IMR-90 (cell line): ENCODE measurements at regions not wholly inside any gene's neighbourhood (a gene's known extent, or its start where the extent isn't known, plus 50 kb on each side); places are given as distances from the start of the nearest gene placed in this dataset.

Experiments used
- ATAC-seq: fragments of 200-7000 bp; cut with Tn5 transposase; 2 replicates; pipeline ENCODE4 v1.9.1; 2020; ENCODE audit warnings: low read depth, mild to moderate bottlenecking, moderate library complexity
- BruUV-seq: library from RNA; stranded (reverse); fragments of 400-500 nt; replicated peaks from 2 replicates; lab custom pipeline; 2021; lab: Mats Ljungman, UMichigan
- CTCF ChIA-PET: fragments of 300-600 bp; formaldehyde crosslinking; extraction: SDS; loops from one replicate; lab custom pipeline; 2021; ENCODE audit warnings: antibody characterized with exemption; lab: Yijun Ruan, JAX
- POLR2A ChIA-PET: fragments of 300-600 bp; sonication (Branson Sonifier 250); formaldehyde crosslinking; loops from one replicate; lab custom pipeline; 2022; ENCODE audit warnings: antibody characterized with exemption; ENCODE audit not compliant: unreplicated experiment; lab: Charles Lee
- DNase-seq: peaks from one replicate; pipeline ENCODE4 v3.0.0; 2013
- H2AFZ ChIP-seq: replicated peaks from 2 replicates; pipeline ENCODE3; 2013; ENCODE audit warnings: low read length, mild to moderate bottlenecking; ENCODE audit not compliant: poor library complexity
- H2AK5ac ChIP-seq: 2 replicates; pipeline ENCODE4 v1.6.1; 2013; ENCODE audit warnings: low read depth, low read length, inconsistent platforms
- H2AK9ac ChIP-seq: replicated peaks from 2 replicates; pipeline ENCODE3; 2013; ENCODE audit warnings: mild to moderate bottlenecking, low read depth, low read length, moderate library complexity; ENCODE audit not compliant: poor library complexity
- H2BK120ac ChIP-seq: 2 replicates; pipeline ENCODE4 v1.6.1; 2013; ENCODE audit warnings: low read depth, low read length, inconsistent platforms
- H2BK15ac ChIP-seq: 3 replicates; pipeline ENCODE4 v1.6.1; 2013; ENCODE audit warnings: low read depth, low read length, inconsistent platforms
- H2BK20ac ChIP-seq: 2 replicates; pipeline ENCODE4 v1.6.1; 2013; ENCODE audit warnings: low read depth, mild to moderate bottlenecking, inconsistent platforms, low read length, moderate library complexity
- H2BK5ac ChIP-seq: 2 replicates; pipeline ENCODE4 v1.6.1; 2013; ENCODE audit warnings: mild to moderate bottlenecking, low read depth, low read length, inconsistent platforms; ENCODE audit not compliant: poor library complexity, severe bottlenecking
- H3K14ac ChIP-seq: replicated peaks from 2 replicates; pipeline ENCODE4 v1.6.1; 2013; ENCODE audit warnings: low read depth, low read length, inconsistent platforms
- H3K18ac ChIP-seq: 2 replicates; pipeline ENCODE4 v1.6.1; 2013; ENCODE audit warnings: low read depth, low read length, control low read depth
- H3K23ac ChIP-seq: 2 replicates; pipeline ENCODE4 v1.6.1; 2013; ENCODE audit warnings: low read depth, low read length, inconsistent platforms
- H3K27ac ChIP-seq: 2 replicates; pipeline ENCODE4 v1.5.1; 2013; ENCODE audit warnings: mild to moderate bottlenecking, control low read depth, low read length; ENCODE audit not compliant: insufficient read depth
- H3K27me3 ChIP-seq: 2 replicates; pipeline ENCODE4 v1.6.1; 2013; ENCODE audit warnings: low read length; ENCODE audit not compliant: control insufficient read depth, insufficient read depth
- H3K36me3 ChIP-seq: 2 replicates; pipeline ENCODE4 v1.6.1; 2013; ENCODE audit warnings: low read length, mixed read lengths; ENCODE audit not compliant: control insufficient read depth, insufficient read depth
- H3K4ac ChIP-seq: 2 replicates; pipeline ENCODE4 v1.6.1; 2013; ENCODE audit warnings: low read depth, low read length, inconsistent platforms
- H3K4me1 ChIP-seq: 2 replicates; pipeline ENCODE4 v1.6.1; 2013; ENCODE audit warnings: low read length, mixed read lengths; ENCODE audit not compliant: control insufficient read depth, insufficient read depth
- H3K4me2 ChIP-seq: 2 replicates; pipeline ENCODE4 v1.6.1; 2013; ENCODE audit warnings: low read depth, mild to moderate bottlenecking, control low read depth, low read length, moderate library complexity
- H3K4me3 ChIP-seq: 2 replicates; pipeline ENCODE4 v1.5.1; 2013; ENCODE audit warnings: low read depth, mild to moderate bottlenecking, control low read depth, low read length, moderate library complexity; ENCODE audit not compliant: insufficient read depth
- H3K56ac ChIP-seq: 2 replicates; pipeline ENCODE4 v1.6.1; 2013; ENCODE audit warnings: low read length, inconsistent platforms; ENCODE audit not compliant: insufficient read depth; ENCODE audit errors: extremely low read depth
- H3K79me1 ChIP-seq, 2 experiments: 2 replicates each; pipeline ENCODE4 v1.6.1; 2013; ENCODE audit warnings: low read length in 2 of 2, inconsistent platforms in 1 of 2, low read depth in 1 of 2
- H3K9ac ChIP-seq: 2 replicates; pipeline ENCODE4 v1.6.1; 2013; ENCODE audit warnings: low read depth, low read length, control low read depth
- H3K9me1 ChIP-seq: 2 replicates; pipeline ENCODE4 v1.6.1; 2013; ENCODE audit warnings: low read length, inconsistent platforms; ENCODE audit not compliant: insufficient read depth
- H3K9me3 ChIP-seq: 2 replicates; pipeline ENCODE4 v1.6.1; 2013; ENCODE audit warnings: low read length; ENCODE audit not compliant: control insufficient read depth, insufficient read depth
- H4K20me1 ChIP-seq: 2 replicates; pipeline ENCODE4 v1.6.1; 2013; ENCODE audit warnings: low read length, inconsistent platforms; ENCODE audit not compliant: insufficient read depth
- H4K5ac ChIP-seq: 2 replicates; pipeline ENCODE4 v1.6.1; 2013; ENCODE audit warnings: mild to moderate bottlenecking, low read depth, low read length, control low read depth
- H4K8ac ChIP-seq, 2 experiments: 2 replicates each; pipeline ENCODE4 v1.6.1; 2013; ENCODE audit warnings: low read depth in 2 of 2, low read length in 2 of 2, control low read depth in 1 of 2, inconsistent platforms in 1 of 2
- H4K91ac ChIP-seq: 2 replicates; pipeline ENCODE4 v1.6.1; 2013; ENCODE audit warnings: low read depth, low read length, inconsistent platforms; ENCODE audit not compliant: insufficient read depth
- BHLHE40 ChIP-seq: fragments of 150-350 bp; IDR thresholded peaks from 2 replicates; pipeline ENCODE4 v1.6.1; 2016; ENCODE audit warnings: mild to moderate bottlenecking, low read depth, low read length
- CHD1 ChIP-seq: IDR thresholded peaks from 2 replicates; pipeline ENCODE4 v1.6.1; 2012; ENCODE audit warnings: low read depth, low read length, improper control_type of control experiment
- MAFK ChIP-seq: IDR thresholded peaks from 2 replicates; pipeline ENCODE4 v1.6.1; 2012; ENCODE audit warnings: low read depth, low read length, improper control_type of control experiment
- MAZ ChIP-seq: IDR thresholded peaks from 2 replicates; pipeline ENCODE4 v1.6.1; 2012; ENCODE audit warnings: low read depth, mild to moderate bottlenecking, low read length, improper control_type of control experiment, moderate library complexity, borderline replicate concordance
- RCOR1 ChIP-seq: IDR thresholded peaks from 2 replicates; pipeline ENCODE4 v1.6.1; 2012; ENCODE audit warnings: mild to moderate bottlenecking, low read length, improper control_type of control experiment; ENCODE audit not compliant: insufficient replicate concordance
- RFX5 ChIP-seq: IDR thresholded peaks from 2 replicates; pipeline ENCODE4 v1.8.0; 2012; ENCODE audit warnings: low read depth, mild to moderate bottlenecking, low read length, moderate library complexity
- USF2 ChIP-seq: fragments of 150-350 bp; IDR thresholded peaks from 2 replicates; pipeline ENCODE4 v1.6.1; 2017; ENCODE audit warnings: mild to moderate bottlenecking, antibody characterized with exemption, low read length, low read depth
- WGBS, 2 experiments: methylation state at CpG; one replicate each; pipeline versions ENCODE4 v1.1.5 to v1.1.7; 2013; ENCODE audit warnings: missing lambda C conversion rate in 2 of 2; ENCODE audit not compliant: insufficient read length in 1 of 2; ENCODE audit errors: extremely low coverage in 2 of 2; 5-methylcytosine and 5-hydroxymethylcytosine counted together
- dilution Hi-C: fragments of 300-500 bp; cut with HindIII; formaldehyde crosslinking; loops from one replicate; pipeline ENCODE4 v1.14.3; 2018; ENCODE audit warnings: low sequenced_read_pairs; ENCODE audit not compliant: unreplicated experiment
- in situ Hi-C: fragments of 300-500 bp; cut with MboI; formaldehyde crosslinking; loops from 3 replicates; pipeline ENCODE4 v1.14.3; 2019; ENCODE audit warnings: low sequenced_read_pairs, inconsistent platforms, mixed read lengths
- intact Hi-C: fragments of 100-400 bp; cut with micrococcal nuclease; formaldehyde crosslinking; loops from 2 replicates; pipeline ENCODE4 v1.10.0; 2022

- Histone ChIP-seq H4K8ac (no peak overlapping the region), H3K18ac (no peak overlapping the region), H2BK20ac (no peak overlapping the region), H3K4ac (no peak overlapping the region), H3K4me1 (no peaks in the 10 kb centered on the region), H2AK9ac (no peak overlapping the region), H3K9ac (no peak overlapping the region), H4K20me1 (no peaks in the 10 kb centered on the region), H3K4me2 (no peak overlapping the region), H3K36me3 (no peaks in the 10 kb centered on the region), H2BK15ac (no peak overlapping the region), H3K9me3 (no peaks in the 10 kb centered on the region), H3K4me3 (no peak overlapping the region), H3K56ac (no peak overlapping the region), H3K27ac (no peak overlapping the region), H3K23ac (no peak overlapping the region), H3K27me3 (peaks cover 6% of the 10 kb centered on the region; the same call in 1 of the 2 replicates), H3K14ac (no peak overlapping the region), H4K5ac (no peak overlapping the region), H4K91ac (no peak overlapping the region), H2BK5ac (no peak overlapping the region), H2AK5ac (no peak overlapping the region), H3K79me1 (no peaks in the 10 kb centered on the region), H2AFZ (no peak overlapping the region), H3K9me1 (no peaks in the 10 kb centered on the region), H2BK120ac (no peak overlapping the region)
- DNase-seq (no peak), ATAC-seq (no peak)
- no CpG with 5 or more reads among the region's 5 CpGs for WGBS, 2 experiments
- ChIA-PET POLR2A (no interaction called here), CTCF (no interaction called here)
- intact Hi-C loops = no loop called here
- in situ Hi-C loops = no loop called here
- BruUV-seq = no TSS peak
- TF ChIP-seq MAFK (no peak), USF2 (no peak), BHLHE40 (no peak), RCOR1 (no peak), CHD1 (no peak), MAZ (no peak), RFX5 (no peak)
- dilution Hi-C loops = no loop called here
Observed at GRCh38 chr6:71091167-71091566, 134.3 kb upstream of the B3GAT2 start.
